Eye (tissue), 1 donor: ENCODE measurements at regions not wholly inside any gene's neighbourhood (a gene's known extent, or its start where the extent isn't known, plus 50 kb on each side); places are given as distances from the start of the nearest gene placed in this dataset.

ENCODE experiments used
- DNase-seq: peaks from one replicate; pipeline ENCODE4 v3.0.0-alpha.2; 2015

- DNase-seq = no peak
These were observed 393.8 kb downstream of the ZNF385D start for GRCh38 chr3:21357241-21357640.

DNA sequence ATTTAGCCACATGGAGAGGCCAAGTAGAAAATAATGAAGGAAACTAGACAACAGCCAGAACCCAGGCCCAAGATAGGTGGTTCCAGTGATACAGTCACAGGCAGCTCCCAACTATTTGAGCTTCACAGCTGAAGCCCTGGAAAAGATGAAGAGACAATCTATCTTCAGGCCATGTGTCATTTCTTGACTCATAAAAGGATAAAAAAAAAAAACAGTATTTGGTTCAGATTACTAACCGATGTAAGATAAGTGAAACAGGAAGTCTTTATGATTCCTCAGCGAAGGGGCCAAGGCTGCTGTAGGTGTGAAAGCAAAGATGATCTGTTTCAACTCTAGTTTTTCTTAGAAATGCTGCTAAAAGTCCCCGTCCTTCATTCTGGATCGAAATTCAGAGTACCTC, 394.6 kb downstream of the ZNF385D start:
- no peak for DNase-seq

DNA sequence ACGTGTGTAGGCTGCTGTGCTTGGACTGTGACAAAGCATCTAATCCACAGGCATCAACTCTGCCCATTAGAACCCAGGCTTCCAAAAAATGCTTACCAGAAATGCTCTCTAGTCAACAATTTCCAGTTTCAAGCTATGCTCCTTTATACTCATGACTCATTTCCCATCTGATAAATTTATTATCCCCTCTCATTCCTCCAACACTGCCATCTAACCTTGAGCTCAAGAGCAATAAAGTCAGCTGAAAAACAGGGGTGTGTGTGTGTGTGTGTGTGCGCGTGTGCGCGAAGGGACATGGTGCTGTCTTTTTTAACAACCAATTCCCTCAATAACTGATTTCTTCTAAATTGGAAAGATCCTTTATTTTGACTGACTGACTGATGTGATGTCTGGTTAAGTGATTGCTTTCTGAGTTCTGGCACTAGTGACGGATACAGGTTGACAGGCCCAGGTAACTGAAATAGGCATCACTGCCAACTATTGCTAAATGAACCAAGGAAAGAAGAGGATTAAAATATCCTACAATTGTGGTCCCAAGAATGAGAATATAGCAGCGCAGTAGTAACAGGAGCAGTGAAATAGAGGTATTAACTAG, 405.5 kb downstream of the ZNF385D start:
- DNase-seq = no peak

DNA sequence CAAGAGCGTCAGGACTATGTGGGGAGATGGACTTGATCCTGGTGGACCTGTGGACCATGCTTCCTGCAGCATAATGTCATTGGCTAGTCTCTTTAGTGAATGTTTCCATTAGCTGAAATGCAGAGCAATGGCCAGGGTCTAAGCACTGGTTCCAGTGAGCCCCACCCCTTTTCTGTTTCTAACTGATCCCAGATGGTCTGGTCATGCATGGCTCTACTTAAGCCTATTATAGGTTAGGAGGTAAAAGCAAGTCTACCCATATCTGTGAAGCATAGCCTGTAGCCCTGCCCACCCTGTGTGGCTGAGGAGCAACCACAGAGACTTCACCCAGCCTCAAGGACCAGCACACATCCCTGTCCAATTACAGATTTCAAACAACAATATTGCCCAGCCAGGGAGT, 419.2 kb downstream of the ZNF385D start:
- no peak for DNase-seq

DNA sequence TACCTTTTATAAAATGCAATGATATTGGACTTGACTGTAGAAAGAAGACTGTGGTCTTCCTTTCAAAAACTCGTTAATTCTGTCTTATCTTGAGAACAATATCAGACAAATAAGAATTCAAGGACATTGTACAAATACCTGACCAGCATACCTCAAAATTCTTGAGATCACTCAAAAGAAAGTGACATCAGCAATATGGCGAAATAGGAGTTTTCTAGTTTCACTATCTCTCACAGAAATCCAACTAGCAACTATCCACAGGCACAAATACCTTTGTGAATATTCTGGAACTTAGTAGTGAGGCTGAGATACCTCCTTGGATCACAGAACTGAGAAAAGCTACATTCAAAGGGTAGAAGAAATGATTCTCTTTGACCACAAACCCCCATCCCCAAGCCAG, 419.7 kb downstream of the ZNF385D start:
- DNase-seq = no peak

- DNase-seq = no peak
These were observed 420.7 kb downstream of the ZNF385D start for GRCh38 chr3:21330293-21330692.

DNA sequence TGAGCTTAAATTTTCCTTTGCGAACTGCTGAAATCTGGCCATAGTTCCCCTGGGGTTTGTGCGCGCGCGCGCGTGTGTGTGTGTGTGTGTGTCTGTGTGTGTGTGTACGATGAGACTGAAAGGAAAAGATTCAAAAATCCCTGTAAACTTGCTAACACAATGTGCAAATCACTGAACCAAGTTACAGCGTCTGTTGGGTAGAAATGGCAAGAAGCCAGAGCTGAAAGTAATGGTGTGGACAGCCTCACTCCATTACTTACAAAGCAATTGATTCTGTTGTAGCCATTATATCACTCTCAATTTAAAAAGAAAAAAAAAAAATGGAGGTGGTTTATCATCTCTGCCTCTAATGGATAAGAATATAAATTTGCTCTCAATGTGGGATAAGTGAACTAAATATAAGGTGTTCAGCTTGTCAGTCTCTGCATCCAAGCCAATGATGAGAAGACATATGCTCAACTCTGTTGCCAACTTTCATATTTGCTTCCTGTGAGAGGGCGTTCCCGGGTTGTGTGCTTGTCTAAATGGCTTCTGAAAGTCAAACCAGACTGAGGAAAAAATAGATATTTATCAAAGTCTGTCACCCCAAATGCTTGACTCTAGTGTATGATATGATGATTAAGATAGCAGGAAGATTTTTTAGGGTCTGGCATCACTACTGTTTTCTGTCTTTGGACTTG, 422.2 kb downstream of the ZNF385D start:
- peak; percentile 26 for DNase-seq

DNA sequence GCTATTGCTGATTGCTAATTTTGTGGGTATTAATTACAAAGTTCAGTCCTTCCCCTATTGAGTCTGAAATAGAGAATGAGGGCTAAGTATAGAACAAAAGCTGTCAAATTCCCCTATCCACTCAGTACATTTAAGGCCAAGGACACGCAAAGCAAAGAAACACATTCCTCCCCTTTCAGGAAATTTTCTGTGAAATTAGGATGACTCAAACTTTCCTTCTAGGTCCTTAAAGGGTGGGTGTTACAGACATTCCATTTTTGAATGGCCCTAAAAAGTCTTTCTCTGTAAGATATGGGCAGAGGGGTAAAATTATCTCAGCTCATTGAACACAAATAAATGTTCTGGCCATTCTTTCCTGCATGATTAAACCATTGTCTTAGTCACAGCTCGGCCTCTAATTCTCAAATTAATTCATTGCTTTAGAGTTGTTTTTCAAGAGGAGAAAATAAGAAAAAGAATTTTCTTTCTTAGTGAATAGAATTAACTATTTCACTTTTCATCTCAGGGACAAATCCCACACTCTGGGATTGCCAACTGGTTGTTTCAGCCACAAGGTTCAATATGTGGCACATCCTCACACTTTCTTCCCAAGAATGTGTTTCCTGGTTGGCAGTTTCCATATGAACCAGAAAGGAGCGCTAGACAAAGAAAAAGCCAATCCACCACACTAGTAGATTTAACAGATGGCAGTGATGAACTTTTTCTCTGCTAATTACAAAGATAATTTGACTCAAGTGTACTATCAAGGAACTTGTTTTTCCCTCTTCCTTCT, 424.1 kb downstream of the ZNF385D start:
- peak; percentile 50 for DNase-seq

- no peak for DNase-seq
These were observed 436.3 kb downstream of the ZNF385D start for GRCh38 chr3:21314688-21315087.

- DNase-seq = no peak
These were observed 440.1 kb downstream of the ZNF385D start for GRCh38 chr3:21310891-21311290.

DNA sequence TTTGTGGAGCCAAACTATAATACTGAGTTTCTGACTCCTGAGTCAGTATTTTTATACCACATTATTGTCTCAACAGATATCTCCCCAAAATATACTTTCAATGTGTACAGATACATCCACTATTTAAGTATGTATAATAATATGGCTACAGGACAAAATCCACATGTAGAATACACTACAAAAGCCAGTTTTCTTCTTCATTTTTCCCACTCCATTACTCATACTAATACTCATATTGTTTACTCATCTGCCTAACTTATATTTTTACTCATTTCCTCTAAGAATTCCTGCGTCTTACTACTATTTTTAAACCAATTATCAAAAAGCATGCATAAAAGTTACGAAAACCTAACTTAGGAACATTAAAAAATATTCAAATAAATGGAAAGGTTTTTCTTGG, 440.8 kb downstream of the ZNF385D start:
- DNase-seq = no peak

DNA sequence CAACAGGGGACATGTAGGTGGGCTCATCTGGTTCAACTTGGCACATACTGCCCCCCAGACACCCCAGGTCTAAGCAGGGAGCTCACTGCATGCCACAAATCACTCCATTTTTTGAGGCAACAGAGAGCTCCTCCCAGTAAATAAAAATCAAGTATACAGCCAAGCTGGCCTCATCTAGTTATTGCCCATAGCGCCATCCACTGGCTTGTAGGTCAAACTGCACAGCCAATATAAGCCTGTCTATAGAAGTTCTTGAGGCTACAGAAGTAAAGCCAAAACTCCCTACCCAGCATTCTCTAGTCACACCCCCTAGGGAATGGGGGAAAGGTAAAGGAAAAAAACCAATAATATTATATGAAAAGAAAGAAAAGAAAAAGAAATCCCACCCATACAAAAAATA, 453.7 kb downstream of the ZNF385D start:
- no peak for DNase-seq

DNA sequence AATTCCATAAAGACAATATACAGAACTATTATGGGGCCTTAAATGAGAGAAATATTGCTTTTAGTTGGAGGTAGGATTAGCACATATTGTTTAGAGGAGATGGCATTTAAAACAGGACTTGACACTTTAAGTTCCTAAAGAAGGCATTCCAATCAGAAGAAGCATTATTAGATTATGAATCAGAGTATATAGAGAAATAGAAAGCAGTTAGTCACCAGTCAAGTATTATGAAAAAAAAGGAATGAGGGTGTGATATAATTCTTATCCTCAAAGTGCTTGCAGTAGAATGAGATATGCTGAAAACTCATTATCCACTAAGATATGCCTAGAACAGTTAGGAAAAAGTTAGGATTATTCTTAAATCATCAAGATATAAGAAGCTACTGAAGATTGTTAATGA, 456.2 kb downstream of the ZNF385D start:
- DNase-seq = no peak

DNA sequence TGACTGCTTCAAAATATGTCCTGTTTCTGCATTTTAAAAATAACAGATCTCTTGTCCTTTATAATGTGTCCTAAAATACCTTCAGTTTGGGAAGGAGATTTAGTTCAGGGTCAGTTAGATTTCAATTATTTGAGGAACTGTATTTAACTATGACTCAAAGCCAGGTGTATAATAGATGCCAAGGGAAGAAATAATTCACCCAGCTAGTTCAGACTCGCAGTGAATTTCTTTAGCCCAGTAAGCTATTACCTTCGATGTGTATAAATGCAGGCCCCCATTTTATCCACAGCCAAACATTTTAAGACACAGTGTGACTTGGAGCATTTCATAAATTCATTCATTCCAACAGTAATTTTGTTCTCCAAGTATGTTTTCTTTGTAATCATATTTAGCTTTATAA, 458.0 kb downstream of the ZNF385D start:
- no peak for DNase-seq

DNA sequence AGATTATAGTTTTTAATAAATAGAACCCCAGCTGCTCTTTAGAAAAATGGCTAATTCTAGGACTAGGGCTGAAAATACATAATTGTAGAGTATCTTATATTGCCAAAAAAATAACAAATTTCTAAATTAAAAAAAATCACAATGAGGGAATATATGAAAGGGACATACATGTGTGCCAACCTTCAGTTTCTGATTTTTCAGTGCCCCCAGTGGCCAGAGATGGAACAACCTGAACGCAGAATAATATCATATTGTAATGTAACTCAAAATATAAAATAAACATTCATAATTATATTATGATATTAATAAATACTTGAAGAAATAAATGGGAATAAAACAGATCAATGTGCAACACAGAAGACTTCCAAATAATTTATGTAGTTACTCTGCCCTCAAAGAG, 460.5 kb downstream of the ZNF385D start:
- DNase-seq = no peak

GRCh38 chr3:21274079-21274571, 476.9 kb downstream of the ZNF385D start:
- DNase-seq = no peak

- DNase-seq = peak; percentile 33
These were observed 477.6 kb downstream of the ZNF385D start for GRCh38 chr3:21273259-21274025.

DNA sequence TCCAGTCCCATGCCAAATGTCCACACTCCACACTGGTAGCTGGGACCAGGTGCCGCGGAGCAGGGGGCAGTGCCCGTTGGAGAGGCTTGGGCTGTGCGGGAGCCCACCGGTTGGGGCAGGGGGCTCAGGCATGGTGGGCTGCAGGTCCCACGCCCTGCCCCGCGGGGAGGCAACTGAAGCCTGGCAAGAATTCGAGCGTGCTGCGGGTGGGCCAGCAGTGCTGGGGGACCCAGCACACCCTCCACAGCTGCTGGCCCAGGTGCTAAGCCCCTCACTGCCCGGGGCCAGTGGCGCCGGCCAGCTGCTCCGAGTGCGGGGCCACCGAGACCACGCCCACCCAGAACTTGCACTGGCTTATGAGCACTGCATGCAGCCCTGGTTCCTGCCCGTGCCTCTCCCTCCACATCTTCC, 479.4 kb downstream of the ZNF385D start:
- no peak for DNase-seq

GRCh38 chr3:21269882-21270281, 481.1 kb downstream of the ZNF385D start:
- DNase-seq = no peak

DNA sequence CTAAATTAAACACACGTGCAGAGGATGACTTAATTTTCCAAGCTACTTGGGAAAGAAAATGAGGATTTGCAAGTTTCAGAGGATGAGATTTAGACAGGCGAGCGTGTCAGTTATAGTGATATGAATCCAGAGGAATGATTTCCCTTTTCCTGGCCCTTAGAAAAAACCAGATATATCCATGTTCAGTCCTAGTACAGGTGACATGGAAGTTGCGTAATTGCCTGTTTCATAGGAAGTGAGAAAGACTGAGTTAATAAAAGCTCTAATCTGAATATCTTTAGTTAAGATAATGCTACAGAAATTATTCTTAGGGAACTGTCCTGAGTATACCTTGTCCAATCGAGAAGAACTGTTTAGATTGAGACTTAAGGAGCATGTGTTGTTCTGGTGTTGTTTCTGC, 490.5 kb downstream of the ZNF385D start:
- no peak for DNase-seq

DNA sequence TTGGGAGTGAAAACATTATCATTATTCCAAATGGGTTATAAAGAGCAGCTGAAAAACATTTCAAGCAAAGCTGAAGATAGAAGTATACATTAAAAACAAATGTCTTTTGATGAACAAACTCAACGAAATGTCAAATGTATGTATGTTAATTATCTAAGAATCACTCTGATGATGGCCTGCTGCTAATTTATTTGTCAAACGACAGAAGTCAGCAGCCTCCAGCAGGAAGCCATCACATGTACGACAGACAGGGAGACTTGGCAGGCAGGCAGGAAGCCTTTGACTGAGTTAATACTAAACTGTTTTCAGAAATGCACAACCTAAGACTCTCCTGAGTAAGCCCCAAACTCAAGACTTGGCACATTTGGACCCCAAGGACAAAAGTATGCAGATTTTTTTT, 491.1 kb downstream of the ZNF385D start:
- peak; percentile 16 for DNase-seq

GRCh38 chr3:21256932-21257331, 494.1 kb downstream of the ZNF385D start:
- DNase-seq = no peak

GRCh38 chr3:21238661-21239060, 512.3 kb downstream of the ZNF385D start:
- DNase-seq = no peak
